IMR-90 (cell line): ENCODE measurements at regions not wholly inside any gene's neighbourhood (a gene's known extent, or its start where the extent isn't known, plus 50 kb on each side); places are given as distances from the start of the nearest gene placed in this dataset.

Experiments
- ATAC-seq: fragments of 200-7000 bp; cut with Tn5 transposase; 2 replicates; pipeline ENCODE4 v1.9.1; 2020; ENCODE audit warnings: low read depth, mild to moderate bottlenecking, moderate library complexity
- BruUV-seq: library from RNA; stranded (reverse); fragments of 400-500 nt; replicated peaks from 2 replicates; lab custom pipeline; 2021; lab: Mats Ljungman, UMichigan
- CTCF ChIA-PET: fragments of 300-600 bp; formaldehyde crosslinking; extraction: SDS; loops from one replicate; lab custom pipeline; 2021; ENCODE audit warnings: antibody characterized with exemption; lab: Yijun Ruan, JAX
- POLR2A ChIA-PET: fragments of 300-600 bp; sonication (Branson Sonifier 250); formaldehyde crosslinking; loops from one replicate; lab custom pipeline; 2022; ENCODE audit warnings: antibody characterized with exemption; ENCODE audit not compliant: unreplicated experiment; lab: Charles Lee
- DNase-seq: peaks from one replicate; pipeline ENCODE4 v3.0.0; 2013
- H2AFZ ChIP-seq: replicated peaks from 2 replicates; pipeline ENCODE3; 2013; ENCODE audit warnings: low read length, mild to moderate bottlenecking; ENCODE audit not compliant: poor library complexity
- H2AK5ac ChIP-seq: 2 replicates; pipeline ENCODE4 v1.6.1; 2013; ENCODE audit warnings: low read depth, low read length, inconsistent platforms
- H2AK9ac ChIP-seq: replicated peaks from 2 replicates; pipeline ENCODE3; 2013; ENCODE audit warnings: mild to moderate bottlenecking, low read depth, low read length, moderate library complexity; ENCODE audit not compliant: poor library complexity
- H2BK120ac ChIP-seq: 2 replicates; pipeline ENCODE4 v1.6.1; 2013; ENCODE audit warnings: low read depth, low read length, inconsistent platforms
- H2BK15ac ChIP-seq: 3 replicates; pipeline ENCODE4 v1.6.1; 2013; ENCODE audit warnings: low read depth, low read length, inconsistent platforms
- H2BK20ac ChIP-seq: 2 replicates; pipeline ENCODE4 v1.6.1; 2013; ENCODE audit warnings: low read depth, mild to moderate bottlenecking, inconsistent platforms, low read length, moderate library complexity
- H2BK5ac ChIP-seq: 2 replicates; pipeline ENCODE4 v1.6.1; 2013; ENCODE audit warnings: mild to moderate bottlenecking, low read depth, low read length, inconsistent platforms; ENCODE audit not compliant: poor library complexity, severe bottlenecking
- H3K14ac ChIP-seq: replicated peaks from 2 replicates; pipeline ENCODE4 v1.6.1; 2013; ENCODE audit warnings: low read depth, low read length, inconsistent platforms
- H3K18ac ChIP-seq: 2 replicates; pipeline ENCODE4 v1.6.1; 2013; ENCODE audit warnings: low read depth, low read length, control low read depth
- H3K23ac ChIP-seq: 2 replicates; pipeline ENCODE4 v1.6.1; 2013; ENCODE audit warnings: low read depth, low read length, inconsistent platforms
- H3K27ac ChIP-seq: 2 replicates; pipeline ENCODE4 v1.5.1; 2013; ENCODE audit warnings: mild to moderate bottlenecking, control low read depth, low read length; ENCODE audit not compliant: insufficient read depth
- H3K27me3 ChIP-seq: 2 replicates; pipeline ENCODE4 v1.6.1; 2013; ENCODE audit warnings: low read length; ENCODE audit not compliant: control insufficient read depth, insufficient read depth
- H3K36me3 ChIP-seq: 2 replicates; pipeline ENCODE4 v1.6.1; 2013; ENCODE audit warnings: low read length, mixed read lengths; ENCODE audit not compliant: control insufficient read depth, insufficient read depth
- H3K4ac ChIP-seq: 2 replicates; pipeline ENCODE4 v1.6.1; 2013; ENCODE audit warnings: low read depth, low read length, inconsistent platforms
- H3K4me1 ChIP-seq: 2 replicates; pipeline ENCODE4 v1.6.1; 2013; ENCODE audit warnings: low read length, mixed read lengths; ENCODE audit not compliant: control insufficient read depth, insufficient read depth
- H3K4me2 ChIP-seq: 2 replicates; pipeline ENCODE4 v1.6.1; 2013; ENCODE audit warnings: low read depth, mild to moderate bottlenecking, control low read depth, low read length, moderate library complexity
- H3K4me3 ChIP-seq: 2 replicates; pipeline ENCODE4 v1.5.1; 2013; ENCODE audit warnings: low read depth, mild to moderate bottlenecking, control low read depth, low read length, moderate library complexity; ENCODE audit not compliant: insufficient read depth
- H3K56ac ChIP-seq: 2 replicates; pipeline ENCODE4 v1.6.1; 2013; ENCODE audit warnings: low read length, inconsistent platforms; ENCODE audit not compliant: insufficient read depth; ENCODE audit errors: extremely low read depth
- H3K79me1 ChIP-seq, 2 experiments: 2 replicates each; pipeline ENCODE4 v1.6.1; 2013; ENCODE audit warnings: low read length in 2 of 2, inconsistent platforms in 1 of 2, low read depth in 1 of 2
- H3K9ac ChIP-seq: 2 replicates; pipeline ENCODE4 v1.6.1; 2013; ENCODE audit warnings: low read depth, low read length, control low read depth
- H3K9me1 ChIP-seq: 2 replicates; pipeline ENCODE4 v1.6.1; 2013; ENCODE audit warnings: low read length, inconsistent platforms; ENCODE audit not compliant: insufficient read depth
- H3K9me3 ChIP-seq: 2 replicates; pipeline ENCODE4 v1.6.1; 2013; ENCODE audit warnings: low read length; ENCODE audit not compliant: control insufficient read depth, insufficient read depth
- H4K20me1 ChIP-seq: 2 replicates; pipeline ENCODE4 v1.6.1; 2013; ENCODE audit warnings: low read length, inconsistent platforms; ENCODE audit not compliant: insufficient read depth
- H4K5ac ChIP-seq: 2 replicates; pipeline ENCODE4 v1.6.1; 2013; ENCODE audit warnings: mild to moderate bottlenecking, low read depth, low read length, control low read depth
- H4K8ac ChIP-seq, 2 experiments: 2 replicates each; pipeline ENCODE4 v1.6.1; 2013; ENCODE audit warnings: low read depth in 2 of 2, low read length in 2 of 2, control low read depth in 1 of 2, inconsistent platforms in 1 of 2
- H4K91ac ChIP-seq: 2 replicates; pipeline ENCODE4 v1.6.1; 2013; ENCODE audit warnings: low read depth, low read length, inconsistent platforms; ENCODE audit not compliant: insufficient read depth
- BHLHE40 ChIP-seq: fragments of 150-350 bp; IDR thresholded peaks from 2 replicates; pipeline ENCODE4 v1.6.1; 2016; ENCODE audit warnings: mild to moderate bottlenecking, low read depth, low read length
- CEBPB ChIP-seq: IDR thresholded peaks from 2 replicates; pipeline ENCODE4 v1.6.1; 2012; ENCODE audit warnings: low read depth, low read length, improper control_type of control experiment
- CTCF ChIP-seq: conservative IDR thresholded peaks from 2 replicates; pipeline ENCODE4 v1.5.1; 2012; ENCODE audit warnings: mild to moderate bottlenecking, low read depth, low read length, improper control_type of control experiment
- FOS ChIP-seq: fragments of 150-350 bp; IDR thresholded peaks from 2 replicates; pipeline ENCODE4 v1.6.1; 2016; ENCODE audit warnings: low read depth, low read length
- MXI1 ChIP-seq: IDR thresholded peaks from 2 replicates; pipeline ENCODE4 v1.6.1; 2012; ENCODE audit warnings: low read depth, mild to moderate bottlenecking, low read length, moderate library complexity, borderline replicate concordance
- RAD21 ChIP-seq: IDR thresholded peaks from 2 replicates; pipeline ENCODE4 v1.6.1; 2012; ENCODE audit warnings: low read length, improper control_type of control experiment
- RCOR1 ChIP-seq: IDR thresholded peaks from 2 replicates; pipeline ENCODE4 v1.6.1; 2012; ENCODE audit warnings: mild to moderate bottlenecking, low read length, improper control_type of control experiment; ENCODE audit not compliant: insufficient replicate concordance
- RFX5 ChIP-seq: IDR thresholded peaks from 2 replicates; pipeline ENCODE4 v1.8.0; 2012; ENCODE audit warnings: low read depth, mild to moderate bottlenecking, low read length, moderate library complexity
- SMC3 ChIP-seq: fragments of 150-350 bp; IDR thresholded peaks from 2 replicates; pipeline ENCODE4 v1.6.1; 2016; ENCODE audit warnings: low read depth, mild to moderate bottlenecking, antibody characterized with exemption, low read length, moderate library complexity
- WGBS, 2 experiments: methylation state at CpG; one replicate each; pipeline versions ENCODE4 v1.1.5 to v1.1.7; 2013; ENCODE audit warnings: missing lambda C conversion rate in 2 of 2; ENCODE audit not compliant: insufficient read length in 1 of 2; ENCODE audit errors: extremely low coverage in 2 of 2; 5-methylcytosine and 5-hydroxymethylcytosine counted together
- dilution Hi-C: fragments of 300-500 bp; cut with HindIII; formaldehyde crosslinking; loops from one replicate; pipeline ENCODE4 v1.14.3; 2018; ENCODE audit warnings: low sequenced_read_pairs; ENCODE audit not compliant: unreplicated experiment
- in situ Hi-C: fragments of 300-500 bp; cut with MboI; formaldehyde crosslinking; loops from 3 replicates; pipeline ENCODE4 v1.14.3; 2019; ENCODE audit warnings: low sequenced_read_pairs, inconsistent platforms, mixed read lengths
- intact Hi-C: fragments of 100-400 bp; cut with micrococcal nuclease; formaldehyde crosslinking; loops from 2 replicates; pipeline ENCODE4 v1.10.0; 2022

- in situ Hi-C loops (no loop called here), dilution Hi-C loops (no loop called here), intact Hi-C loops (no loop called here)
- Histone ChIP-seq H3K9ac (no peak overlapping the region), H3K4me1 (peaks cover 2% of the 10 kb centered on the region; the same call in 1 of the 2 replicates), H3K4me2 (no peak overlapping the region), H3K23ac (no peak overlapping the region), H2AK5ac (no peak overlapping the region), H2BK20ac (no peak overlapping the region), H4K20me1 (no peaks in the 10 kb centered on the region), H3K79me1 (no peaks in the 10 kb centered on the region), H3K9me1 (no peaks in the 10 kb centered on the region), H3K27ac (no peak overlapping the region), H3K4me3 (no peak overlapping the region), H3K27me3 (no peaks in the 10 kb centered on the region), H2AFZ (no peak overlapping the region), H3K36me3 (no peaks in the 10 kb centered on the region), H3K18ac (no peak overlapping the region), H3K14ac (no peak overlapping the region), H3K56ac (no peak overlapping the region), H2BK5ac (no peak overlapping the region), H3K4ac (no peak overlapping the region), H2BK120ac (no peak overlapping the region), H4K91ac (no peak overlapping the region), H3K9me3 (no peaks in the 10 kb centered on the region), H4K5ac (no peak overlapping the region), H2AK9ac (no peak overlapping the region), H2BK15ac (no peak overlapping the region), H4K8ac (no peak overlapping the region)
- CTCF ChIA-PET: no interaction called here
- DNase-seq: no peak
- POLR2A ChIA-PET: no interaction called here
- WGBS, 2 experiments: no CpG with 5 or more reads among the region's 1 CpG
- BruUV-seq: no TSS peak
- TF ChIP-seq RFX5: no peak
- TF ChIP-seq RCOR1: no peak
- TF ChIP-seq FOS: no peak
- no peak for TF ChIP-seq CEBPB
- no peak for TF ChIP-seq SMC3
- TF ChIP-seq RAD21: no peak
- no peak for TF ChIP-seq CTCF
- TF ChIP-seq BHLHE40: no peak
- no peak for TF ChIP-seq MXI1
- no peak for ATAC-seq
Measured at GRCh38 chr3:177567833-177568232, 370.6 kb upstream of the TBL1XR1 start.
